GM19238 (cell line): ENCODE measurements at regions not wholly inside any gene's neighbourhood (a gene's known extent, or its start where the extent isn't known, plus 50 kb on each side); places are given as distances from the start of the nearest gene placed in this dataset.

Experiments
- DNase-seq: peaks from one replicate; pipeline ENCODE4 v3.0.0; 2011; ENCODE audit warnings: low spot score; ENCODE audit not compliant: insufficient read length

DNA sequence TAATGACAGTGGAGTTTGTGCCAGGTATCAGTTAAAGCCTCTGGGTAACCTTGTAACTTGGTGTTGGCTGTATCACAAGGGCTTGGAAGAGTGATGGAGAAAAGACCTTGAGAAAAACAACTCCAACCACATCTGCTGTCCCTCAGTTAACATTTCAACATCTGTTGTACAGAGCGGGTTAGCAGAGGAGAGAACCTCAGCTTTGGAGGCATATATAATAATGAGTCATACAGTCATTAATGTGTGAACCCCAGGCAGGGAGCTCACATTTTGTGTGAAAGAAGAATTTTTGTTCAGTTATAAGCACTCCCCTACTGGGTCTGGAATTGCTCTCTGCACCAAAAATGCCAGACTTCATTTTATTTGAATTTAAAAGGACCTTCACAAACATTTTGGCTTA lies 439.5 kb downstream of the PDCD6IP start:
- DNase-seq, result no peak

DNA sequence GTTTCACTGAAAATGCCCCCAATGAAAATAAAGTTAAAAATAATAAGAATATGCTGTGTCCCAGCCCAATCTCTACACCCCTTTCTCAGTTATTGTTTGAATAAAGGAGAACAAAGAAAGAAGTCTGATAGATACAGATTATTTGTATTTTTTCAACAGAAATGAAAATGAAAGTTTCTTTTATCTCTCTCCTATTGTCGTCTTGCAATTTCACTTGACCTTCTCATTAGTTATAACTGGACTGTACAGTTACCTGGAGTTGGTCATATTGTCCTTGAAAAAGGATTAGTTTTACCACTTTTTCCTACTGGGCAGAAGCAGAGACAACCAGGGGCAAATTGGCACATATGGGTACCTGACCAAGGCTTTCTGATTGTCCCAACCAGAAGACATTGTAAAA lies 440.0 kb downstream of the PDCD6IP start:
- DNase-seq, result no peak

DNA sequence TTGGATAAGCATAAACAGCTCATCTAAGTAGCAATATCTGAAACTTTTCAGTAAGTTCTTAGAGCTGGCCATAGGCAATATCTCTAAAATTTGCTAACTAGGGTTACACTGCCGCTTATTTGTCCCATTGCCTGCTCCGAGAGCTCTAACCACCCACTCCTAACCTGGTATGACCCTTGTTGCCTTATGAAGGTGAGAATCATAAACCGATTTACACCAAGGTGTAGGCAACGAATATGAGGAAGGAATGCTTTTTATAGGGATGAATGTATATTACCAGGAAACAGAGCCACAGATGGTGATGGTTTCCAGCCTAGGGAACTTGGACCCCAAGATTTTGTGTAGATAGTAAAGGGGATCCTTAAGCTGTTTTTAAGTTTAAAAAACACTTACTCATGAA lies 440.9 kb downstream of the PDCD6IP start:
- DNase-seq, result no peak

- no peak for DNase-seq
These were observed 441.4 kb downstream of the PDCD6IP start for GRCh38 chr3:34239875-34240274.

GRCh38 chr3:34247401-34247800 lies 449.0 kb downstream of the PDCD6IP start:
- no peak for DNase-seq

GRCh38 chr3:34248352-34248751 lies 449.9 kb downstream of the PDCD6IP start:
- DNase-seq, result peak; percentile 17

DNA sequence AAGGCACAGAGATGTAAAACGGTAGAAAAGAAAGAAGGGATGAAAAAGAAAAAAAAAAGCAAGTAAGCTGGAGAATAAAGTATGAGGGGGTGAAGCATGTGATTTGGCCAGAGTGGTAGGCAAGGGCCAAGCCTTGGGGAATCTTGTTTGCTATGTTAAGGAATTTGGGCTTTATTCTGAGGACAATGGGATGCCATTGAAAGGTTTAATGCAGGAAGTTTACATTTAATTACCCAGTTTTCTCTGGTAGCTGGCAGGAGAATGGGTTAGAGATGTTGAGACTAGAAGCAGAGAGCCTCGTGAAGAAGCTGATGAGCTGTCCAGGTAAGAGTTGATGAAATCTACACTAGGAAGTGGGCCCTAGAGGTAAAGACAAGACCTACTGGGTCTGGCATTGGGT lies 455.9 kb downstream of the PDCD6IP start:
- no peak for DNase-seq

DNA sequence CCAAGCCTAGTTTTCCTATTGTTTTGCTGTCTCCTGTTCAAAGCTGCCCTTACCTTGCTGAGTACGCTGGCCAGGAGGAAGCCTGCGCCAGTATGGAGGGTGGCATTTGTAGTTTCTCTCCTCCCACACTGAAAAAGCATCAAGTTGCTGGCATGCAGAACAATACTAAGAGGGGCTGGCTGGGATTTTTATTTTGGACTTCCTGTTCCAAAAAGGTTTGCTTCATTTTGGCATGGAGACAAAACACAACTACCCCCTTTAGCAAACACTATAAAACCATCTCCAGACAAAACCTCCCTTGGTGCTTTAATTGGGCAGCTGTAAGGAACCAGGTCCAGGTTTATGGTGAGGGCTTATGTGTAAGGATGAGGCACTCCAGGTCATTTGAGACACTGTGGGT lies 457.6 kb downstream of the PDCD6IP start:
- no peak for DNase-seq

- DNase-seq, result no peak
These were observed 458.4 kb downstream of the PDCD6IP start for GRCh38 chr3:34256791-34257190.

- DNase-seq, result no peak
These were observed 460.0 kb downstream of the PDCD6IP start for GRCh38 chr3:34258271-34258998.

GRCh38 chr3:34260271-34261000 lies 462.0 kb downstream of the PDCD6IP start:
- DNase-seq, result no peak

DNA sequence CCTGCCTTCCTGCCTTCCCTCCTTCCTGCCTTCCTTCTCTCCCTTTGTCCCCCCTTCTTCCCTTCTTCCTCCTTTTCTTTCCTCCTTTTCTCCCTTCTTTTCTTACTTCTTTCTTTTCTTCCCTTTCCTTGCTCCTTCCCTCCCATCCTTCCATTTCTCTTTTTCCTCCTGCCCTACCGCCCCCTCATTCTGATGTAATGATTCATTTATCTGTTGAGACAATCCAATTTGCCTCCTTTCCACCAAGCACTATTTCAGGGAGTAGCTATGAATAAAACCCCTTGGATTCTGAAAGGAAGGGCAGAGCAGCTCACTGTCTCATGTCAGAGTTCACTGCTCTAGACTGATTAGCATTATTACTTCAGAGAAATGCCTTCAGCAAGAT lies 462.6 kb downstream of the PDCD6IP start:
- no peak for DNase-seq

DNA sequence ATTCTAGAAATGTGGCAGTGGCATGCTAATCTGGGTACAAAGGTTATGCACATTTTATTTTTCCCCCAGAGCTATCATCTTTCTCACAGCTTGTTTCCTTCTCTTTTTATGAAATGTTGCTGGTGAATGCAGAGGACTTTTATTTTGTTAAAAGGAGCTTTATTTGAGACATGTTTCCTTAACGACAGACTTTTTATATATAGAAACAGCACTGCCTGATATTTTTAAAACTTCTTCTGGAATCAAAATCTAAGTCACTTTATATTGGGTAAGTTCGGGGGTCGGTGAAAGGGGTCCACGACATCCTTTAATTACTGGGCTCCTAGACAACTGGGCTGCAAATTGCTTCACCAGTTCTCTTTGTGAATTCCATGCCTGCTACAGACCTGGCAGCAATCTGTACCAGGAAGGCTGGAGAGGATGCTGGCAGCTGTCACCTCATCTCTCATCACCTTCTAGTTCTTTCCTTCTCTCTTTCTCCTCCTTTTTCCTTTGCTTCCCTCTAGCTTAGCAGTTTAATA lies 464.7 kb downstream of the PDCD6IP start:
- no peak for DNase-seq

DNA sequence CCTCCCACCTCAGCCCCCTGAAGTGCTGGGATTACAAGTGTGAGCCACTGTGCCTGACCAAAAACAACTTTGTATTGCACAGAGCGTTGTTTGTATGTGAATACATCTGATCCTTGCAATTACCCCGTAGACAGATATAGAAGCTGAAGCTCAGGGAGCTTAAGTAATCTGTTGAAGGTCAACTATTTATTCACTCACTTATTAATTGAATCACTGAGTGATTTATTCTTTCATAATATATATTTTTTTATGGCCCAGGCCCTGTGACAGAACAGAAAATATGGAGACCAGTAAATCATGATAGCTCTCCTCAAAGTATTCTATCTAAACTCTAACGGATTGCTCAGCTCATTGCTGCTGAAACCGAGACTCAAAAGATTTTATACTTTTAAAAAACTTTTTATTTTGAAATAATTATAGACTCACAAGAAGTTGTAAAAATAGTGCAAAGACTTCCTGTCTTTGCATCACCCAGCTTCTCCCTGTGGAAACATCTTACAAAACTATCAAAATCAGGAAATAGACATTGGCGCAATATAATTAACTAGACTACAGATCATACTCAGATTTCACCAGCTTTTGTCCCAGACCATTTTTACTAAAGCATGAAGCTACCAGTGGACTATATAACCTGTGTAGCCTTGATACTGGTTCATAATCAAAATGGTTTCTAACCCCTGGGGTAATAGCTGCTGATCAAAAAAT lies 466.1 kb downstream of the PDCD6IP start:
- DNase-seq, result no peak

DNA sequence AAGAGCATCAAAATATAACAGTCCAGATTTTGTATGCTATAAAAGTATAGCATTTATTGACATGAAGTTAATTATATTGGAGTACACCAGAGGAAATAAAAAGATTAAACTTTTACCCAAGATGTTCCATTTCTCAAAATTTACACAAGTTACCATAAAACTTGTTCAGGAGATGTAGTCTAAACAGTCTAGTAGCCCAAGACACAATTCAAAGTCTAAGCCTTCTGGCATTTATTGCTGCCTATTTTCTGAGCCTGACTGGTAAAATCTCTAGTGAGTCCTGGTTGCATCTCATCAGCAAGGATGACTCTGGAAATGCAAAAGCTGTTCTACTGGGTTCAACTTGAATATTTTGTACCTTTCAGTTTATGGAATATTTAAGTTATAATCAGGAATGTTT lies 468.7 kb downstream of the PDCD6IP start:
- no peak for DNase-seq

DNA sequence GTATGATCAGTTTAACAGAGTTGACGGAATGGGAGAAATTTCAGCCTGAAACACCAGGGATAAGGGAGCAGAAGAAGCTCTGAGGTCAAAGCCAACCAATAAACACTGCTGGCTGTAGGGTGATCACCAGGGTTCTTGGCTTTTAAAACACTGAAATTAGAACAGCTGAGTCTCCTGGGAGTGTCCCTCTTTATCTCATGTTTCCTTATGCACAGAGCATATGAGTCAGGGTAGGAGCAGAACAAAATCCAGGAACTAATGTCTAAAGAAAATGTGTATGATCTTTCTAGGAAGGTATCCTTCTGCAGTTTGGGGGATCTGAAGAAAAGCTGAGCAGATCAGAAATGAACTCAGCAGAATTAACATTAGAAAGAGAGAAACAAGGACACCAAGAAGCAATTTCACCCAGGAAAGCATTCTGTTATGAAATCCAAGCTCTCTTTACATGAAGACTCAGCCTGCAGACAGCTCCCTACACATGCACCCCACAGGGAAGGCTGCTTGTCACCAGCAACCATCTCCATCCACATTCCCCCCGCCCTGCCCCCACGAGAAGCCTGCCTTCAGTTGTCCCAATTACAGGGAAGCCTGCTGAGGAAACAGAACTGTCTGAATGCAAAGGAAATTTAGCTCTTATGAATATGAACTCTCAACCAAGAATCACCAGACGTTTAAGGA lies 469.7 kb downstream of the PDCD6IP start:
- no peak for DNase-seq

DNA sequence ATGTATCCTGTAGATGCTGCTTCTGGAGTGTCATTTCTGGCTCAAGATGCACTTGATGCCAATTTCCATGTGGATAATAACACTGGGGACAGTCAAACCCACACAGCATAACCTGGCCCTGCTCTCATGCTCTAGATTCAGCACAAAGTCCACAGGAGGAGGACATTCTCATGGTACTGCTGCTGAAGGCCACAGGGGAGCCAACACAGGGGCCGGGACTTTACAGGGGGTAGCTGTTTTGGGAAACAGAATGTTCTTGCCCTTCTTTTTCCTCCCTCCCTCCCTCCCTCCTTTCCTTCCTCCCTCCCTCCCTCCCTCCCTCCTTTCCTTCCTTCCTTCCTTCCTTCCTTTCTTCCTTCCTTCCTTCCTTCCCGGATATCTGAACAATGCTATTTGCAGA lies 477.4 kb downstream of the PDCD6IP start:
- no peak for DNase-seq

DNA sequence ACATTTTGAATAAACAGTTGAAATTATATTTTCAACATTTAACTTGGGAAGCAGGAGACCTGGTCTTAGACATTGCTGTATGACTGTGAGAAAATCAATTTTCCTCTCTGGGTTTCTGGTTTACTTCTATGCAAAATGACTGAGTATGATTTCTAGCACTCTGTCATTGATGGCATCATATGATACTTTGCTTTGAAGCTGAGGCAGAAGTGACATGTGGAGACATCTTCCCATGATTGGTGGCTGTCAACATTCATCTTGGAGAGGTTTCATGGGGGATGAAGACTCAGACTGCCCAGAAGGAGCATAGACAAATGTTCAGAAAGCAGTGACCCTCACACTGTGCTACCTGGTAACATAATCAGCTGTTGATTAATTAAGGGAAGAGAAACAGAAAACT lies 477.9 kb downstream of the PDCD6IP start:
- no peak for DNase-seq

DNA sequence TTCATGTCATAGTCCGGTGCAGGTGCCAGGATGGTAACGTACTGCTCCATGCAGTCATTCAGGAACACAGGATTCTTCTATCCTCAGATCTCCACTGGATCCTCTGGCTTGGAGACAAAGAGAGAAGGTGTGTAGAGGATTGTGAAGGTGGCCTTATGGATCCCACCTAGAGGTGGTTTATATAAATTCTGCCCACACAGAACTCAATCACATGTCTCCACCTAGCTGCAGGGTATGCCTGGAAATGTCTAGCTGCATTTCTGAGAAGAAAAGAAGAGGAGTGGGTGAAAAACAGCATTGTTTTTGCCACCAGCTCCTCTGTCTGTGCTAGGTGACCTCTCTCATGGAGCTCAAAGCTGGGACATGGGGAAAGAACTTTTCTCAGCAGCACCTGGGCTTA lies 478.7 kb downstream of the PDCD6IP start:
- no peak for DNase-seq

DNA sequence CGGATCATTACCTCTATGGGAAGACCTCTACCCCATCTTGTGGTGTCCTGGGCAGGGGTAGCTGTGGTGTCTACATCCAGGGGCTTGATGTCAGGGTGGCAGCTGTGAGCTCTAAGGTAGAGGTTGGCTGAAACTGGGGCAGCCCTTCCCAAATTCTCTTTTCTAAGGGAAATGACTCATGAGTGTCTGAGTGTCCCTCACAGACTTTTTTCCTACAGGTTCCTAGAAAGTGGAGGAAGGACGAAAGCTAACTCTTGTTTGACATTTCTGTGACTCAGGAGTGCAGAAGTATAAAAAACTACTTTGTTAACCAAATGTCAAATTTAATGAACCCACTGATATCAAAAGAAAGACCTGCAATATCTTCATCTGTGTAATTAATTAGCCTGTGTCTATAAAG lies 481.5 kb downstream of the PDCD6IP start:
- no peak for DNase-seq

- no peak for DNase-seq
These were observed 485.3 kb downstream of the PDCD6IP start for GRCh38 chr3:34283751-34284150.
